ENCODE measurements at regions not wholly inside any gene's neighbourhood (a gene's known extent, or its start where the extent isn't known, plus 50 kb on each side); places are given as distances from the start of the nearest gene placed in this dataset.

DNA sequence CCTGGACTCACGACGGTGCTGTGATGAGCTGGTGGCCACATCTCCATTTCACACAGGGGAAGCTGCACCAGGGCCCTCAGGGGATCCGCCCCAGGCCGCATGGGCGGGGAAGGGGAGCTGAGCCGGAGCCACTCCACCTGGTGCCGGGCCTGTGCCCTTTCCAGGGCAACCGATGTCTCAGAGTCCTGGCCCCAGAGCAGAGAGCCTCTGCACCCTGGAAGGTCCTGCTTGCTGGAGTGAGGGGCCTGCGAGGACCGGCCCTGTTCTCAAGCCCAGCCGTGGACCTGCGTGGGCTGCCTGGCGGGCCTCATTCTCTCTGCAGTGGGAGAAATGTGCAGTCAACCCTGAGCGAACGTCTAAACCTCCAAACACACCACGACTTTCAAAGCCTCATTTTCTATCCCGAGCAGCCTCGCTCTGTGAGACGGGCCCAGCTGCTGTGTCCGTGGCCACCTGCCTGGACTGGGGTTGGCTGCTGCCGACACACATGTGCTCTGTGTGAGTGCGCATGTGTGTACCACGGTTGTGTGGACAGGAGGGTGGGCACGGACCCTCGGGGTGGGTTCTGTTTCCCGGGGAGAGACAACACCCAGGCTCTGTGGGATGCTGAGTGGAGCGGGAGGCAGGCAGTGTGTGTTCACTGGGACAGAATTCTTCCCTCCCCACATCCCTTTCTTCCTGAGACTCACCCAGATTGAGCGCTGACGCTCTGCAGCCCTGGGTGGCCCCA is 163.5 kb downstream of the KIF26A start:
- TF ChIP-seq, protein P1, sequence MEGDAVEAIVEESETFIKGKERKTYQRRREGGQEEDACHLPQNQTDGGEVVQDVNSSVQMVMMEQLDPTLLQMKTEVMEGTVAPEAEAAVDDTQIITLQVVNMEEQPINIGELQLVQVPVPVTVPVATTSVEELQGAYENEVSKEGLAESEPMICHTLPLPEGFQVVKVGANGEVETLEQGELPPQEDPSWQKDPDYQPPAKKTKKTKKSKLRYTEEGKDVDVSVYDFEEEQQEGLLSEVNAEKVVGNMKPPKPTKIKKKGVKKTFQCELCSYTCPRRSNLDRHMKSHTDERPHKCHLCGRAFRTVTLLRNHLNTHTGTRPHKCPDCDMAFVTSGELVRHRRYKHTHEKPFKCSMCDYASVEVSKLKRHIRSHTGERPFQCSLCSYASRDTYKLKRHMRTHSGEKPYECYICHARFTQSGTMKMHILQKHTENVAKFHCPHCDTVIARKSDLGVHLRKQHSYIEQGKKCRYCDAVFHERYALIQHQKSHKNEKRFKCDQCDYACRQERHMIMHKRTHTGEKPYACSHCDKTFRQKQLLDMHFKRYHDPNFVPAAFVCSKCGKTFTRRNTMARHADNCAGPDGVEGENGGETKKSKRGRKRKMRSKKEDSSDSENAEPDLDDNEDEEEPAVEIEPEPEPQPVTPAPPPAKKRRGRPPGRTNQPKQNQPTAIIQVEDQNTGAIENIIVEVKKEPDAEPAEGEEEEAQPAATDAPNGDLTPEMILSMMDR (IDR thresholded peaks at IDR 0.05) = no peak
- no peak for TF ChIP-seq EZH2 (IDR thresholded peaks at IDR 0.05; ENCODE audit: borderline replicate concordance, insufficient read depth, low read depth, low read length, poor library complexity, severe bottlenecking)
